GM12878 (cell line): ENCODE measurements at regions not wholly inside any gene's neighbourhood (a gene's known extent, or its start where the extent isn't known, plus 50 kb on each side); places are given as distances from the start of the nearest gene placed in this dataset.

ENCODE experiments used
- ATAC-seq: fragments of 200-7000 bp; cut with Tn5 transposase; 3 replicates; pipeline ENCODE4 v1.9.1; 2020; ENCODE audit warnings: mild to moderate bottlenecking, moderate library complexity
- BruUV-seq: library from RNA; stranded (reverse); fragments of 400-500 nt; replicated peaks from 2 replicates; lab custom pipeline; 2021; lab: Mats Ljungman, UMichigan
- CTCF ChIA-PET: fragments of 300-600 bp; sonication (Branson Sonifier 250); formaldehyde crosslinking; extraction: SDS; loops from one replicate; lab custom pipeline; 2021; ENCODE audit warnings: inconsistent platforms; lab: Yijun Ruan, JAX
- POLR2A ChIA-PET: fragments of 350-600 bp; formaldehyde crosslinking; extraction: SDS; loops from one replicate; lab custom pipeline; 2021; ENCODE audit warnings: inconsistent platforms; lab: Charles Lee
- RAD21 ChIA-PET: fragments of 300-600 bp; sonication (Branson Sonifier 250); formaldehyde crosslinking; loops from one replicate; lab custom pipeline; 2023; ENCODE audit warnings: antibody characterized with exemption; ENCODE audit not compliant: unreplicated experiment; lab: Charles Lee
- SMC1A ChIA-PET: fragments of 300-600 bp; sonication (Branson Sonifier 250); formaldehyde crosslinking; loops from one replicate; lab custom pipeline; 2023; ENCODE audit not compliant: unreplicated experiment, uncharacterized antibody; lab: Charles Lee
- DNase-seq: peaks from one replicate; pipeline ENCODE4 v3.0.0-alpha.2; 2011; ENCODE audit warnings: low read depth, low spot score
- FAIRE-seq: peaks from 3 replicates; lab custom pipeline; 2011; peaks lifted over from hg19 to GRCh38; lab: Jason Lieb, UNC
- H2AFZ ChIP-seq: 2 replicates; pipeline ENCODE4 v1.6.0; 2011; ENCODE audit warnings: low read depth, low read length, control low read depth; ENCODE audit not compliant: control insufficient read depth
- H3K27ac ChIP-seq: 2 replicates; pipeline ENCODE4 v1.5.1; 2011; ENCODE audit warnings: control low read depth; ENCODE audit not compliant: control insufficient read depth, insufficient read depth
- H3K27me3 ChIP-seq, 2 experiments: replicated peaks in 1 of 2; 2 replicates each; pipeline versions ENCODE4 v1.6.0 to v1.6.1; 2011; ENCODE audit warnings: low read length in 1 of 2; ENCODE audit not compliant: control insufficient read depth in 2 of 2, insufficient read depth in 2 of 2
- H3K36me3 ChIP-seq, 2 experiments: 2 replicates each; pipeline ENCODE4 v1.5.1; 2011; ENCODE audit warnings: low read length in 1 of 2; ENCODE audit not compliant: control insufficient read depth in 2 of 2, insufficient read depth in 2 of 2
- H3K4me1 ChIP-seq: 2 replicates; pipeline ENCODE4 v1.6.1; 2011; ENCODE audit warnings: mild to moderate bottlenecking, low read length, moderate library complexity, mixed read lengths; ENCODE audit not compliant: control insufficient read depth, insufficient read depth
- H3K4me2 ChIP-seq: 2 replicates; pipeline ENCODE4 v1.6.0; 2011; ENCODE audit warnings: control low read depth; ENCODE audit not compliant: control insufficient read depth, insufficient read depth
- H3K4me3 ChIP-seq: fragments of 200-600 bp; sonication (generic); 2 replicates; pipeline ENCODE4 v1.5.1; 2016
- H3K79me2 ChIP-seq: 2 replicates; pipeline ENCODE4 v1.6.0; 2011; ENCODE audit warnings: low read length; ENCODE audit not compliant: control insufficient read depth, insufficient read depth
- H3K9ac ChIP-seq: 2 replicates; pipeline ENCODE4 v1.8.0; 2011; ENCODE audit warnings: low read length, control low read depth, mixed read lengths; ENCODE audit not compliant: control insufficient read depth, insufficient read depth
- H3K9me3 ChIP-seq: replicated peaks from 3 replicates; pipeline ENCODE4 v1.5.1; 2011; ENCODE audit warnings: mild to moderate bottlenecking, low read length; ENCODE audit not compliant: control insufficient read depth, insufficient read depth
- H4K20me1 ChIP-seq: 2 replicates; pipeline ENCODE4 v1.6.0; 2011; ENCODE audit not compliant: control insufficient read depth, insufficient read depth
- BACH1 ChIP-seq: fragments of 450-650 bp; IDR thresholded peaks from 2 replicates; pipeline ENCODE4 v1.6.1; 2017; ENCODE audit warnings: mild to moderate bottlenecking, borderline replicate concordance
- EGR1 ChIP-seq, 2 experiments: IDR thresholded peaks; 1 replicate in 1 of 2; 2 replicates in 1 of 2; pipeline ENCODE4 v1.6.1; 2011 to 2012; ENCODE audit warnings: low read depth in 2 of 2, low read length in 2 of 2, borderline replicate concordance in 1 of 2, mild to moderate bottlenecking in 1 of 2, moderate library complexity in 1 of 2
- FOXM1 ChIP-seq: IDR thresholded peaks from 2 replicates; pipeline ENCODE4 v1.6.1; 2012; ENCODE audit warnings: low read depth, mild to moderate bottlenecking, inconsistent platforms, low read length, moderate library complexity
- NR2C2 ChIP-seq: IDR thresholded peaks from 2 replicates; pipeline ENCODE4 v1.6.1; 2011; ENCODE audit warnings: borderline replicate concordance, low read depth; ENCODE audit not compliant: control insufficient read depth, insufficient read length
- POLR2AphosphoS5 ChIP-seq: IDR thresholded peaks from 2 replicates; pipeline ENCODE4 v1.6.1; 2011; ENCODE audit warnings: mild to moderate bottlenecking, low read length, inconsistent platforms
- POU2F2 ChIP-seq: IDR thresholded peaks from 3 replicates; pipeline ENCODE4 v1.6.1; 2011; ENCODE audit warnings: low read depth, mild to moderate bottlenecking, low read length, borderline replicate concordance
- RB1 ChIP-seq: fragments of 450-650 bp; formaldehyde crosslinking; IDR thresholded peaks from 2 replicates; pipeline ENCODE4 v1.6.1; 2017; ENCODE audit warnings: mild to moderate bottlenecking, borderline replicate concordance
- RUNX3 ChIP-seq: IDR thresholded peaks from 2 replicates; pipeline ENCODE4 v1.6.1; 2012; ENCODE audit warnings: low read length, inconsistent platforms
- TBL1XR1 ChIP-seq: IDR thresholded peaks from 2 replicates; pipeline ENCODE4 v1.6.1; 2012; ENCODE audit warnings: low read depth, low read length, improper control_type of control experiment
- WGBS: methylation state at CpG from one replicate; pipeline ENCODE4 v1.1.6; 2016; ENCODE audit warnings: low lambda C conversion rate; ENCODE audit not compliant: insufficient replicate concordance, insufficient coverage; ENCODE audit errors: missing lambda C conversion rate; 5-methylcytosine and 5-hydroxymethylcytosine counted together
- in situ Hi-C: fragments of 300-500 bp; cut with MboI; formaldehyde crosslinking; loops from 9 replicates; pipeline ENCODE4 v1.14.3; 2018; ENCODE audit warnings: mixed read lengths
- intact Hi-C: fragments of 100-400 bp; cut with micrococcal nuclease; formaldehyde crosslinking; loops from one replicate; pipeline ENCODE4 v1.14.2; 2022; ENCODE audit not compliant: unreplicated experiment
- TF ChIP-seq, protein P1 (sequence below), 3 experiments: IDR thresholded peaks in 2 of 3; conservative IDR thresholded peaks in 1 of 3; 2 replicates each; pipeline ENCODE4 v1.5.1; 2011; ENCODE audit warnings: low read depth in 3 of 3, low read length in 3 of 3, mild to moderate bottlenecking in 3 of 3, control low read depth in 2 of 3, moderate library complexity in 2 of 3, inconsistent platforms in 1 of 3, mixed read lengths in 1 of 3; ENCODE audit not compliant: control insufficient read depth in 2 of 3, insufficient read depth in 1 of 3; ENCODE audit errors: extremely low read depth in 1 of 3
- TF ChIP-seq, protein P2 (sequence below): fragments of 450-650 bp; IDR thresholded peaks from 2 replicates; pipeline ENCODE4 v1.6.1; 2018; ENCODE audit warnings: mild to moderate bottlenecking, low read depth, moderate library complexity; ENCODE audit not compliant: partially characterized antibody

DNA sequence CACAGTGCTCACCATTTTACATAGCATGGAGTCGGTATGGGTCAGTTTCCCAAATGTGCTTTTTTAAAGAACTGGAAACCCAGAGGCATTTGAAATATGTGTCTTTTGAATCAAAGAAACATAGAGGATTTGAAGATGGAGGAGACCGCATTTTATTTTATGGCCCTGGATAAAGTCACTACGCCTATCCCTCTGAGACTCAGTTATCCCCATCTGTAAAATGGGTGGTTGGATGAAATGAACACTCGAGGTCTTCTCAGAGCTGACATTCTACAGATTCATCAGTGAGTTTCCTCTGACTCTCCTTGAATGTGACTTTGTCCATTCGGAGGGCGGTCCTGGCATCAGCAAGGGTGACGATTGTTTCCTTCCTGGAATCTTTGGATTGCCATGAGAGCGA is 135.1 kb downstream of the MIAT start:
- ChIA-PET SMC1A (no interaction called here), RAD21 (no interaction called here), CTCF (no interaction called here), POLR2A (no interaction called here)
- 73% methylated on average over 8 of the region's 8 CpGs for WGBS
- Histone ChIP-seq H2AFZ (no peak overlapping the region), H4K20me1 (no peaks in the 10 kb centered on the region), H3K4me3 (no peak overlapping the region), H3K9ac (no peak overlapping the region), H3K27ac (no peak overlapping the region), H3K36me3 (no peaks in the 10 kb centered on the region), H3K79me2 (no peaks in the 10 kb centered on the region), H3K27me3 (no peaks in the 10 kb centered on the region), H3K4me2 (no peak overlapping the region), H3K4me1 (no peaks in the 10 kb centered on the region), H3K9me3 (no peaks in the 10 kb centered on the region; the same call in 1 of the 3 replicates)
- DNase-seq (no peak), ATAC-seq (no peak), FAIRE-seq (no peak)
- BruUV-seq: no TSS peak
- in situ Hi-C loops (no loop called here), intact Hi-C loops (no loop called here)
- no peak for TF ChIP-seq FOXM1
- TF ChIP-seq NR2C2: no peak
- TF ChIP-seq POLR2AphosphoS5: no peak
- TF ChIP-seq, protein P1, sequence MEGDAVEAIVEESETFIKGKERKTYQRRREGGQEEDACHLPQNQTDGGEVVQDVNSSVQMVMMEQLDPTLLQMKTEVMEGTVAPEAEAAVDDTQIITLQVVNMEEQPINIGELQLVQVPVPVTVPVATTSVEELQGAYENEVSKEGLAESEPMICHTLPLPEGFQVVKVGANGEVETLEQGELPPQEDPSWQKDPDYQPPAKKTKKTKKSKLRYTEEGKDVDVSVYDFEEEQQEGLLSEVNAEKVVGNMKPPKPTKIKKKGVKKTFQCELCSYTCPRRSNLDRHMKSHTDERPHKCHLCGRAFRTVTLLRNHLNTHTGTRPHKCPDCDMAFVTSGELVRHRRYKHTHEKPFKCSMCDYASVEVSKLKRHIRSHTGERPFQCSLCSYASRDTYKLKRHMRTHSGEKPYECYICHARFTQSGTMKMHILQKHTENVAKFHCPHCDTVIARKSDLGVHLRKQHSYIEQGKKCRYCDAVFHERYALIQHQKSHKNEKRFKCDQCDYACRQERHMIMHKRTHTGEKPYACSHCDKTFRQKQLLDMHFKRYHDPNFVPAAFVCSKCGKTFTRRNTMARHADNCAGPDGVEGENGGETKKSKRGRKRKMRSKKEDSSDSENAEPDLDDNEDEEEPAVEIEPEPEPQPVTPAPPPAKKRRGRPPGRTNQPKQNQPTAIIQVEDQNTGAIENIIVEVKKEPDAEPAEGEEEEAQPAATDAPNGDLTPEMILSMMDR (IDR thresholded peaks at IDR 0.05 in 2 of 3, conservative IDR thresholded peaks at IDR 0.05 in 1 of 3; ENCODE audit: control insufficient read depth in 2 of 3, extremely low read depth in 1 of 3, insufficient read depth in 1 of 3, low read depth in 3 of 3, low read length in 3 of 3): no peak
- TF ChIP-seq RUNX3: no peak
- TF ChIP-seq RB1: no peak
- TF ChIP-seq, protein P2, sequence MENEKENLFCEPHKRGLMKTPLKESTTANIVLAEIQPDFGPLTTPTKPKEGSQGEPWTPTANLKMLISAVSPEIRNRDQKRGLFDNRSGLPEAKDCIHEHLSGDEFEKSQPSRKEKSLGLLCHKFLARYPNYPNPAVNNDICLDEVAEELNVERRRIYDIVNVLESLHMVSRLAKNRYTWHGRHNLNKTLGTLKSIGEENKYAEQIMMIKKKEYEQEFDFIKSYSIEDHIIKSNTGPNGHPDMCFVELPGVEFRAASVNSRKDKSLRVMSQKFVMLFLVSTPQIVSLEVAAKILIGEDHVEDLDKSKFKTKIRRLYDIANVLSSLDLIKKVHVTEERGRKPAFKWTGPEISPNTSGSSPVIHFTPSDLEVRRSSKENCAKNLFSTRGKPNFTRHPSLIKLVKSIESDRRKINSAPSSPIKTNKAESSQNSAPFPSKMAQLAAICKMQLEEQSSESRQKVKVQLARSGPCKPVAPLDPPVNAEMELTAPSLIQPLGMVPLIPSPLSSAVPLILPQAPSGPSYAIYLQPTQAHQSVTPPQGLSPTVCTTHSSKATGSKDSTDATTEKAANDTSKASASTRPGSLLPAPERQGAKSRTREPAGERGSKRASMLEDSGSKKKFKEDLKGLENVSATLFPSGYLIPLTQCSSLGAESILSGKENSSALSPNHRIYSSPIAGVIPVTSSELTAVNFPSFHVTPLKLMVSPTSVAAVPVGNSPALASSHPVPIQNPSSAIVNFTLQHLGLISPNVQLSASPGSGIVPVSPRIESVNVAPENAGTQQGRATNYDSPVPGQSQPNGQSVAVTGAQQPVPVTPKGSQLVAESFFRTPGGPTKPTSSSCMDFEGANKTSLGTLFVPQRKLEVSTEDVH: no peak
- no peak for TF ChIP-seq POU2F2
- no peak for TF ChIP-seq EGR1 (IDR thresholded peaks at IDR 0.05; ENCODE audit: borderline replicate concordance in 1 of 2, low read depth in 2 of 2, low read length in 2 of 2)
- no peak for TF ChIP-seq BACH1
- TF ChIP-seq TBL1XR1: no peak
